Esophagus mucosa (tissue), 1 donor: ENCODE measurements at regions not wholly inside any gene's neighbourhood (a gene's known extent, or its start where the extent isn't known, plus 50 kb on each side); places are given as distances from the start of the nearest gene placed in this dataset.

ENCODE experiments used
- ATAC-seq: fragments of 200-7000 bp; cut with Tn5 transposase; one replicate; pipeline ENCODE4 v1.9.1; 2020
- donor health status: DM: yes; HTN: yes; CAD: no.

GRCh38 chr12:16949871-16950667, 344.1 kb upstream of the LMO3 start:
- ATAC-seq = no peak

GRCh38 chr12:16949371-16949770, 343.4 kb upstream of the LMO3 start:
- no peak for ATAC-seq

GRCh38 chr12:16946704-16947103, 340.7 kb upstream of the LMO3 start:
- ATAC-seq = no peak

- peak; percentile 99 for ATAC-seq
Observed at GRCh38 chr12:16939871-16940306, 333.9 kb upstream of the LMO3 start.

GRCh38 chr12:16927259-16927658, 321.3 kb upstream of the LMO3 start:
- no peak for ATAC-seq

GRCh38 chr12:16920451-16920850, 314.5 kb upstream of the LMO3 start:
- no peak for ATAC-seq

GRCh38 chr12:16919551-16919950, 313.6 kb upstream of the LMO3 start:
- ATAC-seq = no peak

GRCh38 chr12:16914853-16915252, 308.9 kb upstream of the LMO3 start:
- ATAC-seq = no peak

GRCh38 chr12:16913832-16914490, 308.0 kb upstream of the LMO3 start:
- no peak for ATAC-seq

GRCh38 chr12:16901946-16902345, 296.0 kb upstream of the LMO3 start:
- no peak for ATAC-seq

- no peak for ATAC-seq
Observed at GRCh38 chr12:16893426-16893825, 287.5 kb upstream of the LMO3 start.

- no peak for ATAC-seq
Observed at GRCh38 chr12:16891673-16892072, 285.7 kb upstream of the LMO3 start.

- ATAC-seq = no peak
Observed at GRCh38 chr12:16884819-16885218, 278.9 kb upstream of the LMO3 start.

GRCh38 chr12:16884056-16884455, 278.1 kb upstream of the LMO3 start:
- ATAC-seq = peak; percentile 69

GRCh38 chr12:16881986-16882570, 276.1 kb upstream of the LMO3 start:
- ATAC-seq = no peak

- no peak for ATAC-seq
Observed at GRCh38 chr12:16880864-16881285, 274.9 kb upstream of the LMO3 start.

GRCh38 chr12:16870845-16871244, 264.9 kb upstream of the LMO3 start:
- ATAC-seq = no peak

- no peak for ATAC-seq
Observed at GRCh38 chr12:16863742-16864141, 257.8 kb upstream of the LMO3 start.

GRCh38 chr12:16857456-16857923, 251.5 kb upstream of the LMO3 start:
- ATAC-seq = no peak

- ATAC-seq = no peak
Observed at GRCh38 chr12:16854465-16854864, 248.5 kb upstream of the LMO3 start.

- ATAC-seq = no peak
Observed at GRCh38 chr12:16849473-16849872, 243.5 kb upstream of the LMO3 start.

GRCh38 chr12:16844875-16845274, 238.9 kb upstream of the LMO3 start:
- ATAC-seq = no peak

GRCh38 chr12:16833376-16834015, 227.5 kb upstream of the LMO3 start:
- no peak for ATAC-seq
